ENCODE measurements at regions not wholly inside any gene's neighbourhood (a gene's known extent, or its start where the extent isn't known, plus 50 kb on each side); places are given as distances from the start of the nearest gene placed in this dataset.

- no peaks in the 10 kb centered on the region for H3K9me3 ChIP-seq
- no peaks in the 10 kb centered on the region for H3K4me1 ChIP-seq
- TF ChIP-seq CTCF (IDR thresholded peaks at IDR 0.05) (no peak), POLR2A (IDR thresholded peaks at IDR 0.05) (no peak), POLR2AphosphoS5 (IDR thresholded peaks at IDR 0.05) (no peak)
- H3K4me3 ChIP-seq: no peak overlapping the region
- intact Hi-C loops (cut with DNase I; ENCODE audit: low total_unique reads): no loop called here
- no peaks in the 10 kb centered on the region for H3K27me3 ChIP-seq
- no peak overlapping the region for H3K27ac ChIP-seq
- no peaks in the 10 kb centered on the region for H3K36me3 ChIP-seq
- DNase-seq (ENCODE audit: low spot score in 2 of 2): no peak
These were observed 195.6 kb downstream of the RGS9 start for GRCh38 chr17:65332779-65333178.

GRCh38 chr17:65332375-65332774, 195.2 kb downstream of the RGS9 start:
- Histone ChIP-seq H3K36me3 (no peaks in the 10 kb centered on the region), H3K4me1 (no peaks in the 10 kb centered on the region), H3K9me3 (no peaks in the 10 kb centered on the region), H3K4me3 (no peak overlapping the region), H3K27me3 (no peaks in the 10 kb centered on the region), H3K27ac (no peak overlapping the region)
- TF ChIP-seq POLR2AphosphoS5 (IDR thresholded peaks at IDR 0.05) (no peak), POLR2A (IDR thresholded peaks at IDR 0.05) (no peak), CTCF (IDR thresholded peaks at IDR 0.05) (no peak)
- no peak for DNase-seq (ENCODE audit: low spot score in 2 of 2)
- intact Hi-C loops (cut with DNase I; ENCODE audit: low total_unique reads): no loop called here

- intact Hi-C loops (cut with DNase I; ENCODE audit: low total_unique reads): no loop called here
- no peak overlapping the region for H3K27ac ChIP-seq
- no peak overlapping the region for H3K4me3 ChIP-seq
- no peak for DNase-seq (ENCODE audit: low spot score in 2 of 2)
- H3K27me3 ChIP-seq: no peaks in the 10 kb centered on the region
- TF ChIP-seq POLR2A (IDR thresholded peaks at IDR 0.05): no peak
- TF ChIP-seq CTCF (IDR thresholded peaks at IDR 0.05): no peak
- TF ChIP-seq POLR2AphosphoS5 (IDR thresholded peaks at IDR 0.05): no peak
- H3K9me3 ChIP-seq: no peaks in the 10 kb centered on the region
- H3K36me3 ChIP-seq: no peaks in the 10 kb centered on the region
- no peaks in the 10 kb centered on the region for H3K4me1 ChIP-seq
These were observed 191.4 kb downstream of the RGS9 start for GRCh38 chr17:65328567-65328966.

GRCh38 chr17:65324611-65325342, 187.6 kb downstream of the RGS9 start:
- peak in 1 of 2 donors; percentile 21 for DNase-seq (ENCODE audit: low spot score in 2 of 2)
- no peaks in the 10 kb centered on the region for H3K36me3 ChIP-seq
- no peaks in the 10 kb centered on the region for H3K9me3 ChIP-seq
- no peaks in the 10 kb centered on the region for H3K4me1 ChIP-seq
- H3K27me3 ChIP-seq: no peaks in the 10 kb centered on the region
- TF ChIP-seq CTCF (IDR thresholded peaks at IDR 0.05) (no peak), POLR2AphosphoS5 (IDR thresholded peaks at IDR 0.05) (peak in 2 of 3 donors; percentile 49 to 93), POLR2A (IDR thresholded peaks at IDR 0.05) (no peak)
- H3K4me3 ChIP-seq: no peak overlapping the region
- H3K27ac ChIP-seq: peak overlapping the region in 1 of 2 donors; percentile 30
- intact Hi-C loops (cut with DNase I; ENCODE audit: low total_unique reads): no loop called here

- intact Hi-C loops (cut with DNase I; ENCODE audit: low total_unique reads): no loop called here
- Histone ChIP-seq H3K27me3 (no peaks in the 10 kb centered on the region), H3K4me1 (no peaks in the 10 kb centered on the region), H3K36me3 (no peaks in the 10 kb centered on the region), H3K27ac (no peak overlapping the region), H3K9me3 (no peaks in the 10 kb centered on the region), H3K4me3 (no peak overlapping the region)
- TF ChIP-seq POLR2A (IDR thresholded peaks at IDR 0.05) (no peak), CTCF (IDR thresholded peaks at IDR 0.05) (no peak), POLR2AphosphoS5 (IDR thresholded peaks at IDR 0.05) (no peak)
- DNase-seq (ENCODE audit: low spot score in 2 of 2): no peak
These were observed 185.9 kb downstream of the RGS9 start for GRCh38 chr17:65323049-65323448.

All from breast epithelium (tissue), 4 donors.